GM12892 (cell line): ENCODE measurements at regions not wholly inside any gene's neighbourhood (a gene's known extent, or its start where the extent isn't known, plus 50 kb on each side); places are given as distances from the start of the nearest gene placed in this dataset.

Experiments used
- POLR2A ChIP-seq: IDR thresholded peaks from 2 replicates; pipeline ENCODE4 v1.6.1; 2011; ENCODE audit warnings: low read depth, low read length, control low read depth
- POLR2AphosphoS5 ChIP-seq: IDR thresholded peaks from 2 replicates; pipeline ENCODE4 v1.6.1; 2011; ENCODE audit warnings: low read depth, low read length, control low read depth
- TAF1 ChIP-seq: IDR thresholded peaks from 2 replicates; pipeline ENCODE4 v1.6.1; 2011; ENCODE audit warnings: low read depth, mild to moderate bottlenecking, control low read depth, low read length, borderline replicate concordance

DNA sequence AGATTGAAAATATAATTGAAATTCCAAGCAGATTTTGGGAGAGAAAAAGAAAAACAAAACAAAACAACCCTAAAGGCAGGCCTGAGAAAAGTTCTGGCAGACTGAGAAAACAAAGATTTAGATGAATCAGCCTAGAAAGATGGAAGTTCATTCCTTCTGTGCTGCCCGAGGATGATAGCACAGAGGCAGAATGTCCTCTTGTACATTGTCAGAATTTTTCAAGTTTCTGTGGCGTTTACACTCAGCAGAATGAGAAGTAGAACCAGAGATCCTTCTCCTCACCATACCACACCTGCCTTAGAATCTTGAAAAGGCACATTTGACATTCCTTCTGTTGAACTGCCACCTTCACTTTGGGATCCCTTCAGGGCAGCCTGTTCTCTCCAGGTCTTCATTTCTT lies 62.5 kb upstream of the IZUMO1R start:
- no peak for TF ChIP-seq POLR2AphosphoS5
- no peak for TF ChIP-seq POLR2A
- no peak for TF ChIP-seq TAF1
